H1 (cell line): ENCODE measurements at regions not wholly inside any gene's neighbourhood (a gene's known extent, or its start where the extent isn't known, plus 50 kb on each side); places are given as distances from the start of the nearest gene placed in this dataset.

Experiments used
- KDM5A ChIP-seq: fragments of 200-600 bp; IDR thresholded peaks from 2 replicates; pipeline ENCODE4 v1.7.1; 2012; ENCODE audit warnings: mild to moderate bottlenecking, low read length, inconsistent platforms, mixed read lengths
- POLR2AphosphoS5 ChIP-seq: IDR thresholded peaks from 2 replicates; pipeline ENCODE4 v1.6.1; 2011; ENCODE audit warnings: low read depth, low read length
- POU5F1 ChIP-seq: IDR thresholded peaks from 2 replicates; pipeline ENCODE4 v1.6.1; 2011; ENCODE audit warnings: low read depth, mild to moderate bottlenecking, low read length, moderate library complexity

DNA sequence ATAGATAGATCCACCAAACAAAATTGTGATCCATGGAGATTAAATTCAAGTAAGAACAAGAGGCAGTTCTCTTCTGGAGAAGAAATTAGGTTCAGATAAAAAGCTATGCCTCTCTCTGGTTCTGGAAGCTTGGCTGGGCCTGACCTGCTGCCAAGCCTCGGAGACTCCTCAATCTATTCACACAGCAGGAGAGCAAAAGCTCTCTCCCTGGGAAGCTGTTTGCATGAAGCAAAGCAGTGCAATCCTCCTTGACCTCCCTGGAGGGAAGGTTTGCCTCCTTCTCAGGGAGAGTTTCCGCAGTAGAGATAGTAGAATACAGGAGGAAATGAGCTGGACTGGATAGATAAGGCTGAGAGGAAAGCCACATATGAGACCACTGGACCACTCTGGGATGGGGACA is 78.1 kb upstream of the GNAO1 start:
- TF ChIP-seq POU5F1 (no peak), POLR2AphosphoS5 (no peak), KDM5A (no peak)
